Activated T-cell treated with anti-CD3 and anti-CD28 coated beads for 48 hours (primary cell): ENCODE measurements at regions not wholly inside any gene's neighbourhood (a gene's known extent, or its start where the extent isn't known, plus 50 kb on each side); places are given as distances from the start of the nearest gene placed in this dataset.

Experiments used
- DNase-seq: peaks from one replicate; pipeline ENCODE4 v3.0.0-alpha.2; 2020; ENCODE audit warnings: low read depth

DNA sequence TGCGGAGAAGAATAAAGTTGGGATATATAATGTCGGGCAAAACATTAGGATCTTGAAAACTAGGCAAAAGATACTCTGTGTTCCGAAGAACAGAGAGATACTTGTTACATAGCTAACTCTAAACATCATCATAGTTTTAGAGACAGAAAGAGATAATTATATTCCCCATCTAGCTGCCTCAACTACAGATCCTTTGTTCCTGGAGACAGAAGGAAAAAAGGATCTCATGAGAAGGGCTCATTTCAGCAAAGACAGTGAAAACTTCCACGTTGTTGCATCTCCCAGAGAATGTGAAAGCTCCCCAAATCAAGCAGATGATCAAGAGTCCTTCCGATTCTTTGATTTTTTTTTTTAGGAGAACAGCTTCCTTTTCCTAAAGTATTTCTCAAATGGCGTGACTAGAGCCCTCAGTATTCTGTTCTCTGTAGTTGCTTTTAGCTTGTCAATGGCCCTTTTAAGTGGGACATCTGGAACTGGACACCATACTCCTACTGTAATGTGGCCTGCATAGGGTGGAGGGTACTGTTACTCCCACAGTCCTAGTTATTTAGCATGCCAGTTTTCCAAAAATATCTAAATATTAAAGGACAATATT lies 1048.2 kb downstream of the TTLL7 start:
- no peak for DNase-seq

DNA sequence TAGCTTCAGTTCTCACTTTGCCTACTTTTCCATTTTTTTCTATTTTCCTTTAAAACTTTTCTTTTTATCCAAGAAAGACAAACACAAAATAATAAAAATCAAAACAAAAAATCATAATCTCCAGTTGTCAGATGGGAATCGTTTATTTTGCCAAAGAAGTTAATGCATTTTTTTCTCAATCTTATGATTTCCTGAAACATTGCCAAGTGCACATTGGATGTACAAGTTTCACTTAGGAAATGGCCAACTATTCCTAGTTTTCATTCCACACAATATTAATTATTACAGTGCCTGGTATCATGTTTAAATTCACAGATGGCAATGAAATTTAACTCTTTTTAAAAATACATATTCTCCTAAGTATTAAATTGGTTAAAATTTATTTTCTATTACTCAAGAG lies 1050.5 kb downstream of the TTLL7 start:
- no peak for DNase-seq

DNA sequence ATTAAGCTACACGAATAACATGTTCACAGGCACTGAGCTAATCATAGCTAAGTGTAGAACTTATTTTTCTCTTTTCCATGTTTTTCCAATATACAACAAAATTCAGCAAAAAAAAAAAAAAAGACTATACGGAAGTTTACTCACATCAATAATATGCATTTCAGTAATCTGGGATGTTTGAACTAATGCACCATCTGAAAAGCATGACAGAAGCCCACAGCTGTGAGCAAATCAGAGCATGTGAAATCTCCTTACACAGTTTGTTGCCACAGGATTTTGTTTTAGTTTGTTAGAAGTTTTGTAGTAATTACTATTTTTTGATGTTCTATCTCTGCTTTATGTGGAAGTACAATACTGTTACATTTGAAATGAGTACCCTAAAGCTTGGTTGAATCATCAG lies 1051.7 kb downstream of the TTLL7 start:
- no peak for DNase-seq

DNA sequence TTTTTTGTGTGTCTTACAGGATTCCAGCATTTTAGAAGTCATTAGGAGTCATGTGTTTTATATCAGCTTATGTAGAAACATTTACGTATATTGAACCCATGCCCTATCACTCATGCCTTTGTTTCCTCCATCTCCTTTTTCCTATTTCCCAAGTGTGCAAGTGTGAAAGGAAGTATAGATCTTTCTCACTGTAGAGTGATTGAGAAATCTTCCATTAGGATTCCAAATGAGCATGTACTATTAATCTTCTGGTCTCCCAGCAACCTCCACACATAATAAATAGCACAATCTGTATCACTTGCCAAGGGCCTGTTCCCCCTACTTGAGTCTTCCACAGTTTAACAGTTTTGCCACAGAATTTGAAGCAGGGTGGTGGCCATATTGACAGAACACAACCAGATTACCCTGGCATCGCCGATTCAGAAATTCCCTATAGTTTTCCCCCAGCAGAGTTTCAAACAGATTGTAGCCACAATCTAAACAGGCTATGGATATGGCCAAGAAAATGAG lies 1052.8 kb downstream of the TTLL7 start:
- DNase-seq, result no peak

DNA sequence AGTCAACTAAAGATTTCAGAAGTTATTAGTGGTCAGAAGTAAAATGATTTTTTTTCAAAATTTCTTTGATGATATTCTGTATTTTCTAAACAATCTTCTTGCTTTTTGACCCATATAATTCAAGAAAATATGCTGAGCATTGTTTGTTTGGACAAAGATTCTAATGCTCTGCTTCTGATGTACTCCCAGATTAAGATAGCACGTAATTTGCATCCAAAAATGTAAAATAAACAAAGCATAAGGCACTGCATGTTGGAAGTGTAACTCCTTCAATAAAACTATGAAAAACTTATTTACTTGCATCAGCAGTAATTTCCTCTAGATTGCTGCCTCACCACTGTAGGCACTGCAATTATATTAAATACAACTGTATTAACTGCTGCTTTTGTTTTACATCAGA lies 1054.1 kb downstream of the TTLL7 start:
- no peak for DNase-seq

DNA sequence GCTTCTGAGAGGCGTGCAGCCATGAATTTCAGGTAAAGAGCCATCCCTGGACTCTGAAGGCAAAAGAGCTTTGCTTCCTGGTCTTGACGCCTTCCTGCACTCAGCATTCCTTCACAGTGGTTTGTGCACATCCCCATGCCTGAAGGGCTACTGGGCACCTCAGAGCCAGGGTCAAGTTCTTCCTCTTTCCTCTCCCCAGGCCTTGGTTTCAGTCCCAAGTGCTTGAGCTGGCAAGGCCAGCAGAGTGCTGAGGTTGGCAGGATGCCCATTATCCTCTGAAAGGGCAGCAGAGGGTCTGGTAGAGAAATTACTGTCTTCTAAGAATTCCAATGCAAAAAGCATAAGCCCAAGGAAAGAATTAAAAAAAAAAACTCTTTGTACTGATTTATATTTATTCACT lies 1064.9 kb downstream of the TTLL7 start:
- DNase-seq, result no peak

DNA sequence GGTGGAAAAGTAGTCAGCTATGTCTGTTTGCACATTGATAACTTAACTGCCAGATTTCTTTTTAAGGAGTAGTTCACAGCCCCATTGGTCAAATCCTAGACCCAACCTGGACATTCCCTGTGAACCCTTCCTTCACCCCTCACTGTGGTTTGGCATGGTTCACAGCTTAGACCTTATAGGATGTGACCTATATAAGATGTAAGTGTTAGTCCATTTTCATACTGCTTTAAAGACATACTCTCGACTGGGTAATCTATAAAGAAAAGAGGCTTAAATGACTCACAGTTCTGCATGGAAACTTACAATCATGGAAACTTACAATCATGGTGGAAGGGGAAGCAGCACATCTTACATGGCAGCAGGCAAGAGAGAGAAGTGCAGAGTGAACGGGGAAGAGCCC lies 1066.2 kb downstream of the TTLL7 start:
- no peak for DNase-seq

DNA sequence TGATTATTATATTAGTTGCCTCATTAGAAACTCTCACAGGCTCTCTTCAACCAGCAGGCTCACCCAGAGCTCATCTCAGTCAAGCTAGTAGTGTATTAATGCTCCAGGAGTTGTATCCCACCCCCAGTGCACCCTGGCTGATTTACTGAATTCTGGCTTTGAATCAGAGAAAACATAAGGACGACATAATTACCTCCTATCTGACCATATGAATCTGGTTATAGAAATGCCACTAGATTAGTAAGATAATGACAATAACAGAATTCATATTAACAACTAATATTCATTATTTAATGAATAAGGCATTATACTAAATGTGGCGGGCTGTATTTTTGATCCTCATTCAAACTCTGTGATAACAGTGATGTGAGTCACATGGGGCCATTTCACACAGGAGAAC lies 1066.7 kb downstream of the TTLL7 start:
- DNase-seq, result no peak

DNA sequence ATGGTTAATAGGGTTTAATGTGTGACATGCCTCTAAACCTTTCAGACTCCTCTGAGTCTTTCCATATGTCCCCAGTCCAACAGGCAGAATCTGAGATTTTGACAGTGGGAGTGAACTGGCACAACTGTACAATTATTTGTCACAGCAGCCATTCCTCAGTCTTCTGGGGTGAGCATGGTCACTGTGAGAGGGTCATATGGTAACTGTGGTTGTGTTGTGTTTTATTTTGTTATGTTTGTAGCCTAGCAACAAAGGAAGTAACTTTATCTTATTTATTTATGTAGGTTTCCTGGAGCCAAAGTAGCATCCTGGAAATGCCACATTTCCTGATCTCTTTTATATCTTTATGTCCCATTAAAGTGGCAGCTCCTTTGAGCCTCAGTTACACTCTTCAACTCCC lies 1067.9 kb downstream of the TTLL7 start:
- DNase-seq, result no peak

DNA sequence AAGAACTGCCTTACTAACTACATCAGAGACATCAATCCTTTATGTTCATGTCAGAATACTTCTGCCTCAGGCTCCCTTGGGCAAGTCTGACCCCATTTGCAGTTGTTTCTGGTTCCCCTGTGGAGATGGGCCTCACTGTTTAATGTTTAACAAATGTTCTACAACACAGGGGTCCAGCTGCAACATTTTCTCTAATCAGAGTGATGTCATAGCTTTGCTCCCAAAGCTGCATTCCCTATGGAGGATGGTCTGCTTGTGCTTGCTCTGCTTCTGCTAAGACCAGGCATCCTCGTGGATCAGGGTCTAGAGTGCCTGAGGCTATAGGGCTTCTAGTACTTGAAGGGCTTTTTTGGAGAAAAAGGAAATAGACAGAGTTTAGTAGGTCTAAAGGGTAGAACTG lies 1071.2 kb downstream of the TTLL7 start:
- DNase-seq, result no peak

DNA sequence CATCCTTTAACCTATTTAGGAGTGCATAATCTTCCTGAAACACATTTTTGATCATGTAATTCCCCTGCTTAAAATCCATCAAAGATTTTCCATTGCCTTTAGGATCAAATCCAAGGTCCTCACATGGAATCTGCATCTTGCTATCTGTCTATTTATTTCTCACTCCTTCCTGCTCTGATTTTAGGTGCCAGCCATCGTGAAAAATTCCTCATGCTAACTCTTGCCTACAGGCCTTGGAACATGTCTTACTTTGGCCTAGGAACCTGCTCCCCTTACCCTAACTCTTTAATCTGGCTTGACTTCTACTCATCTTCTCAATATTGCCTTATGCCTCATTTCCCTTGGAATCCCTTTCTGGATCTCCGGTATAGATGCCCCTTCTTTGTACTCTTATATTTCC lies 1074.3 kb downstream of the TTLL7 start:
- no peak for DNase-seq

DNA sequence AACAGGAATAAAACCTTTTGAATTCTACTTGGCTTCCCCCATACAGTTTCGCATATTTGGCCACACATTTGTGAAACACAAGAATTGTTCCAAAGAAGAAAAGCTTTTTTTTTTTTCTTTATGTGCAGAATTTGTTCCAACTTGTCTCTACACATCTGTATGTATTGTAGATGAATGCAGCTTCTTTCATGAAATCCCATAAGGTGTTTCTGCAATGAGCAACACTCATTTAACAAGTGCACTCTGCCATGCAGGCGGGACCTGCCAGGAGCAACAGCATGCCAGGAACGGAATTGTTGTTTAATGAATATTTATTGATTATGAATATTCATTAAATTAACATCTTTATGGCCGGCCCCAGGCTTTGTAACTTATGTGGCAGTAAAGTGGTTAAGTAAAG lies 1075.0 kb downstream of the TTLL7 start:
- DNase-seq, result no peak

DNA sequence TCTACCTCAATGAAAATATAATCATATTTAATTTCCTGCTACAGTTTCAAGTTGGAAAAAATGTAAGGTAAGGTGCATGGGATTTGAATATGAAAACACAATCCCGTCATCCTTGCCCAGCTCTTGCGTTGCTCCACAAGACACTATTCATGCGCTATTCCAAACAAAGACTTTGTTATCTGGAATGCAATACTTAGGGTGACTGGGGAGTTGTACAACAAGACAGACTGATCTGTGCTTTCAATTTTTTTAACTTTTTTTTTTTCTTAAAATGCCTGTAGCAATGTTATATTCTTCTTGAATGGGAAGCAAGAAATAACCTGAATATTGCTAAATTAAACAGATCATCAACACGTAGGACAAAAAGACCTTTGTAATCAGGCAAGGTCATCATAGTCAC lies 1077.2 kb downstream of the TTLL7 start:
- DNase-seq, result no peak

DNA sequence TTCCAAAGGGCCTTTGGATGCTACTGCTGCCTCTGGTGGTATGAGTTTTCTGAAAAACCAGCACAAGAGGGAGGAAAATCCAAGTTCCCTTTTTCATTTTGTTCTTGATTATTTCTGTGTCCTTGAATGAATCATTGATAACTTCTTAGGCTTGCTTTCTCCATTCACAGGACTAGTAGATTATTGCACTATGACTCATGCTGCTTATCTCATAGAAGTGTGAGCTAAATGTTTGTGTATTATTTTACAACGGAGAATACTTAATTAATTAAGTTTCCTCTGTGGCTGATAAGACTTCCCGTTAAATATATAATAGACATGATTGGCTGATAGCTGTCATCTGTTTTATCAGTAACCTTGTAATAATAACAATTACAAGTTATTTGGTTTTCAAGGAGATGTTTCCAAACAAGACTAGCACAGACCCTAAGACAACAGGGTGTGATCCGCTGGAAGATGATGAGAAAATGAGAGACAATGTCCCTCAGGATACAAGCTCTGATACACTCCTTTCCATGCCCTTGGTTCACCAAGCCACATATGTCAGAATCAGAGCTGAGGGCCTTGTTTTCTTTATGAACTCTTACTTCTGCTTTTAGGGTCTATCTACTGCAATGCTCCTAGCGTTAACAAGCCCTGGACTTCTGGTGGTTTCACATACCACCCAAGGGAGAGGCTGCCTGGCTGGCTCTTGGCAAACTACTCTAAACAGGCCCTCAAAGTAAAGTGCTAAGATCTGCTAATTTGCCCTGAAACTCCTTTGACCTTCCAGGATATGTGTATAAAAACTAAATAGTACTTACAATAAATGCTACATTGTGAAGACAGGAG lies 1078.3 kb downstream of the TTLL7 start:
- no peak for DNase-seq

DNA sequence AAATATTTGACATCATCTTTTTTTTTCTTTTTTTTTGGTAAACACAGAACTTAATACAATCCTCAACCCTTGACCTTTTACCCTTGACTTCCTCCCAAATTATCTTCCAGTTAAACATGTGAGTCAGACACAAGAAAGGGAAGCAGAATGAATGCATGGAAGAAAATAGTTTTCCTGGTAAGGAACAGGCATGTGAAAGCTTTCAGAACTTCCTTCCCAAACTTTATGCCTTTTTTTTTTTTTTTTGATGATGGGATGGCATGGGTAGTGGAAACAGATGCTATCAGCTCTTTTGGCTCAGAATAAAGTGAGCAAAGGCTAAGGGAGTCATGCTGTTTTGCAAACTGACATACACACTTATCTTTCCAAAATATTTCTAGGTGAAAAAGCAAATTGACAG lies 1079.1 kb downstream of the TTLL7 start:
- no peak for DNase-seq

DNA sequence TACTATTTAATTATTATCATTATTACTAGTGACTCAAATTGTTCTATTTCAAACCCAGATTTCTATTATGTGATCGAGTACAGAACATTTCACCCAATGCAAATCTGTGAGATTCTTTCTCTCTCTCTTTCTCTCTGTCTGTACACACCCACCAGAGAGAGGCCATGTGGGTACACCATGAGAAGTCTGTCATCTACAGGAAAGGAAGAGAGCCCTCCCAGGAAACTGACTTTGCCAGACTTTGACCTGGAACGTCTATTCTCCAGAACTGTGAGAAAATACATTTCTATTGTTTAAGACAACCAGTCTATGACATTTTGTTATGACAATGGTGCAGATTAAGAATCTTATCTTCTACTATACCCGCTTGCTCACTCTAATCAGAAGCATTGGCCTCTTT lies 1091.6 kb downstream of the TTLL7 start:
- DNase-seq, result no peak

DNA sequence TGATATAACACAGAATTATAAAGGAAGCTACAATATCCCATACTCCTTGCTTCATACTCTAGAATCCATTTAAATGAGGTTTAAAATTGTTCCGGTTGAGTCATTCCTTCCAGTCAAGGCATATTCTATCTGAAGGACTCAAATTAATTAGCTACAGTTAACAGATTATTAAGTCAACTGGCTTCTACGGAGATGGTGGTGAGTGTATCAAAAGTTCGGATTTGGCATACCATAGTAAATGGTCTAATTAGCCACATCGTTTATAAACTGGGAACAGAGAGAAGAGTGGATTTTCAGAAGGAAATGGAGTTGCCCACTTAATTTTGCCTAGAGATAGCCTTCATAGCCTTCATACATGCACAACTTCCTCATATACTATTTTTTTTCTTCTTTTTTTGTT lies 1095.3 kb downstream of the TTLL7 start:
- no peak for DNase-seq

DNA sequence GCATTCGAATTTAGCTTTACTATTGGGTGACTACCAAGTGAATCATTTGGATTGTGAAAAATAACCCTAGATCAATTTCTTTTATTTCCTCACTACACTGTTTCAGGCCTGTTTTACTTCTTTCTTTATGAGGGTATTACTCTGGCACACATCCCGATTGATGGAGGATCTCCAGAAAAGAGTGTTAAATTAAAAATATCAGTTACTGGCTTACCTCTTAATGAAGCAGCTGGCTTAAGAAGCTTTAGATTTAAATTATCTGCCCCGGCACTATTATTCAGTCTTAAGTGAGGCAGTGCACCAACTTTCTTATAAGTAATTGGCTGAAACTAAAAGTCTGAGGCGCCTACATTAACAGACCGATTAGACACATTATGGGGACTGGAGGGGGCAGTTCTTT lies 1097.4 kb downstream of the TTLL7 start:
- no peak for DNase-seq

DNA sequence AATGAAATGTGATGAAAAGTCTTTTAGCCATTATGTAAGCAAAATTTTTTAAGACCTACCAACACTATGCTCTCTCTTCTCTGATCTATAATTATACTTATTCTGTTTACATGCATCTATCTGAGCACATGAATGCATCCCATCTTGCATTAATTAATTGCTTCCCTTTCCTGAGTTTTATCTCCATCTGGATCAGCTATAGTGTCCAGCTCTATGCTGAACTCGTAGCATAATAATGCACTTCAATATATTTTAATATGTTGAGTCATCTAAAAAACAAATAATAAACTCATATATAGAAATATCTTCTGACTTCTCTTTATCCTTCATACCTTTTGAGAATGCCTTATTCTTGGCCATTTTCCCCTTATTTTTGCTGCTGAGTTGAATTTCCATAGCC lies 1097.8 kb downstream of the TTLL7 start:
- no peak for DNase-seq

DNA sequence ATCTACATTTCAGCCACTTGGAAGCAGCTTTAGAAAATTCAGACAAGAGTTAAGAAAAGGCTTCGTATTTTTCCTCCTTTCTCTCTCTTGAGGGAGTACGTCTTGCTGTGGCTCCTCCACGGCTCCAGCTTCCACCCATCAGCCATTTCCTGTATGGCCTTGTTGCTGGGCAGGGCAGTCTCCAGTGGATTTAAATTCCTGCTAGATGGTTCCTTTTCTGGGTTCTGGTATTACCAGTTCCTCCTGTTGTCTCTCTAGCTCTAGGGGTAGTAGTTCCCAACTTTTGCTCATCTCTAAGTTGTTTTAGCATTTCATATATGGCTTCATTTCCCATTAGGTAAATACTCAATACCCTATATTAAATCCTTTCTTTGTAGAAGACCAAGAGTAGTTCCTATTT lies 1098.3 kb downstream of the ADGRL2 start:
- no peak for DNase-seq

DNA sequence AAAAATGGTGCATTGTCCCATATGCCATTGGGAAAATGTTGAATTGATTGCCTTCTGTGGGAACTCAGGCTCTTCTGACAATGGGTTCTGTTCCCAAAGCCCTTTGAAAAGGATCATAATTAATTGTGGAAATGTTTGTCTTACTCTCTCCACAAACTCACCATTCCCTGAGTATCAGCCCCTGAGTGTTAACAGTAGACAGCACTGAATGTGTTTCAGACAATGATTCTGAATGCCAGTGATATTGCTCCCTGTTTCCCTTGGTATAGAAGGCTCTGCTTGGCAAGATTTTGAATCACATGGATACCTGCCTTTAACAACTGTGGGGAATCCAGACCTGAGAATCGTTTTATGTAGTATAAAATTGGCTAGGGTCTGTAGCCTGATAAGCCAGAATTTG lies 1096.8 kb downstream of the ADGRL2 start:
- no peak for DNase-seq

DNA sequence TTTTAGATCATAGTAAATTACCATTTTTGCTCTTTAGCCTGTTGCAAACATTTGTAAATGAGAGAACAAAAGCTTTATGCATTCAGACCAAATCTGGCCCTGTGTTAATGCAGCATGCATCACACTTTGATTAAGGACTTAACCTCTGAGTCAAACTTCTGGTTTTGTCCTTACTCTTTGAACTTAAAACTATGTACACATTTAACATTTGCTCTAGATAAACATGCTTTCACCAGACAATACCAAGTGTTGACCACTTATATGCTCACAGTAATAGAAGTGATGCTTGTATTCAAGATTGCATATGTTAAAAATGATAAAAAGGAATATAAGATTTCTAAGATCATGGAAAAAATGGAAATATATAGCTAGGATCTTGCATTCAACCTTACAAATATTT lies 1095.3 kb downstream of the ADGRL2 start:
- no peak for DNase-seq

DNA sequence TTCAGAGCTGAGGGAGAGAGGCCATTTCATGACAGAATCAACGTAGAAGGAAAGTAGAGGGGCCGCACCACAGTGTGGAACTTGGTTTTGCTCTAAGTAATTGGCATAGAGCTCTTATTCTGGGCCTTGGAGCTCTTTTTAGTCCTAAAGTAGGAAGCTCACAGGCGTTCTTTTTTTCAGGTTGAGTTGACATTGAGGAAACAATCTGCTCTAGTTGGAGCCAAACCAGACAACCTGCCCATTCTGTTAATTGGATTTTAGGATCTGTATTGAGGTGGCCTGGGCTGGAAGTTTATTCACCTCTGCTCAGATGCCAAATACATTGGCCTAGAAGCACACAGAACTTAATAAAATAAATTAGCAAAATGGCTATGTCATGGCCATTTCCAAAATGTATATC lies 1093.9 kb downstream of the ADGRL2 start:
- DNase-seq, result no peak
